GM23338 (cell line): ENCODE measurements at regions not wholly inside any gene's neighbourhood (a gene's known extent, or its start where the extent isn't known, plus 50 kb on each side); places are given as distances from the start of the nearest gene placed in this dataset.
A peak's percentile ranks its signal among the peaks of the same experiment; 100 is the strongest.

Experiments used
- ATAC-seq: fragments of 200-7000 bp; cut with Tn5 transposase; 3 replicates; pipeline ENCODE4 v1.9.1; 2020
- DNase-seq: peaks from one replicate; pipeline ENCODE4 v3.0.0-alpha.2; 2015; ENCODE audit warnings: low spot score
- H2AFZ ChIP-seq: fragments of 200-600 bp; sonication (generic); 2 replicates; pipeline ENCODE4 v1.8.0; 2016; ENCODE audit warnings: antibody characterized with exemption, mild to moderate bottlenecking, moderate library complexity
- H3F3A ChIP-seq: fragments of 200-600 bp; sonication (generic); replicated peaks from 2 replicates; pipeline ENCODE4 v1.8.0; 2017; ENCODE audit warnings: antibody characterized with exemption, mixed run types, low read depth
- H3K27ac ChIP-seq: fragments of 200-600 bp; sonication (generic); 2 replicates; pipeline ENCODE4 v1.6.1; 2016; ENCODE audit warnings: low read depth
- H3K27me3 ChIP-seq: fragments of 200-600 bp; sonication (generic); 2 replicates; pipeline ENCODE4 v1.8.0; 2016; ENCODE audit warnings: mild to moderate bottlenecking, mixed run types, moderate library complexity; ENCODE audit not compliant: insufficient read depth
- H3K36me3 ChIP-seq: fragments of 200-600 bp; sonication (generic); 2 replicates; pipeline ENCODE4 v1.8.0; 2016; ENCODE audit warnings: mild to moderate bottlenecking; ENCODE audit not compliant: insufficient read depth
- H3K4me1 ChIP-seq: fragments of 200-600 bp; sonication (generic); 2 replicates; pipeline ENCODE4 v1.8.0; 2016; ENCODE audit warnings: mild to moderate bottlenecking, moderate library complexity; ENCODE audit not compliant: insufficient read depth
- H3K4me2 ChIP-seq: fragments of 200-600 bp; sonication (generic); 2 replicates; pipeline ENCODE4 v1.7.1; 2017; ENCODE audit warnings: mixed run types
- H3K4me3 ChIP-seq: fragments of 200-600 bp; sonication (generic); 2 replicates; pipeline ENCODE4 v1.6.1; 2016; ENCODE audit warnings: mixed run types
- H3K79me2 ChIP-seq: fragments of 200-600 bp; sonication (generic); replicated peaks from 2 replicates; pipeline ENCODE4 v1.8.0; 2017; ENCODE audit warnings: mild to moderate bottlenecking; ENCODE audit not compliant: insufficient read depth
- H3K9me2 ChIP-seq: fragments of 200-600 bp; sonication (generic); 2 replicates; pipeline ENCODE4 v1.8.0; 2017; ENCODE audit not compliant: insufficient read depth
- H4K20me1 ChIP-seq: fragments of 200-600 bp; sonication (generic); replicated peaks from 2 replicates; pipeline ENCODE4 v1.8.0; 2017; ENCODE audit warnings: mild to moderate bottlenecking; ENCODE audit not compliant: insufficient read depth
- H3K27ac Mint-ChIP-seq: 2 replicates; pipeline ENCODE4 v1.8.0; 2020; ENCODE audit warnings: inconsistent platforms, mild to moderate bottlenecking, moderate library complexity, mixed read lengths
- H3K27me3 Mint-ChIP-seq: 3 replicates; pipeline ENCODE4 v1.8.0; 2022; ENCODE audit warnings: low read depth, mild to moderate bottlenecking, moderate library complexity, mixed read lengths, inconsistent platforms; ENCODE audit not compliant: insufficient read depth, poor library complexity
- H3K36me3 Mint-ChIP-seq: 3 replicates; pipeline ENCODE4 v1.8.0; 2021; ENCODE audit warnings: low read depth, mild to moderate bottlenecking, inconsistent platforms, moderate library complexity, mixed read lengths
- H3K4me1 Mint-ChIP-seq: 3 replicates; pipeline ENCODE4 v1.8.0; 2020; ENCODE audit warnings: mild to moderate bottlenecking, inconsistent platforms, mixed read lengths
- H3K4me3 Mint-ChIP-seq: 3 replicates; pipeline ENCODE4 v1.8.0; 2021; ENCODE audit warnings: moderate library complexity, mild to moderate bottlenecking, inconsistent platforms, mixed read lengths
- H3K9me3 Mint-ChIP-seq: 3 replicates; pipeline ENCODE4 v1.8.0; 2020; ENCODE audit warnings: moderate library complexity, mild to moderate bottlenecking, inconsistent platforms, mixed read lengths
- CREB1 ChIP-seq: fragments of 250-450 bp; sonication (Bioruptor Pico); IDR thresholded peaks from 2 replicates; pipeline ENCODE4 v1.5.0; 2020; ENCODE audit warnings: low read depth, mild to moderate bottlenecking, moderate library complexity
- EZH2 ChIP-seq: fragments of 200-600 bp; sonication (generic); IDR thresholded peaks from one replicate; pipeline ENCODE4 v1.8.0; 2017; ENCODE audit warnings: antibody characterized with exemption, mild to moderate bottlenecking, low read depth; ENCODE audit not compliant: unreplicated experiment
- EZH2phosphoT487 ChIP-seq: fragments of 200-600 bp; sonication (generic); IDR thresholded peaks from one replicate; pipeline ENCODE4 v1.8.1; 2018; ENCODE audit warnings: antibody characterized with exemption; ENCODE audit not compliant: unreplicated experiment
- JUNB ChIP-seq: IDR thresholded peaks from one replicate; pipeline ENCODE4 v1.6.1; 2016; ENCODE audit warnings: antibody characterized with exemption; ENCODE audit not compliant: unreplicated experiment
- NANOG ChIP-seq: IDR thresholded peaks from 2 replicates; pipeline ENCODE4 v1.6.1; 2016; ENCODE audit warnings: antibody characterized with exemption, borderline replicate concordance
- POLR2AphosphoS5 ChIP-seq: IDR thresholded peaks from 2 replicates; pipeline ENCODE4 v1.6.1; 2016; ENCODE audit warnings: antibody characterized with exemption, low read depth
- STAT1 ChIP-seq: IDR thresholded peaks from one replicate; pipeline ENCODE4 v1.6.1; 2016; ENCODE audit warnings: antibody characterized with exemption; ENCODE audit not compliant: unreplicated experiment
- ZNF114 ChIP-seq: fragments of 250-450 bp; sonication (Bioruptor Pico); IDR thresholded peaks from 2 replicates; pipeline ENCODE4 v1.5.0; 2020; ENCODE audit warnings: mild to moderate bottlenecking, moderate library complexity
- ZNF331 ChIP-seq: fragments of 250-450 bp; sonication (Bioruptor Pico); IDR thresholded peaks from 2 replicates; pipeline ENCODE4 v1.5.0; 2020; ENCODE audit warnings: low read depth, mild to moderate bottlenecking, moderate library complexity
- TF ChIP-seq, protein P1 (sequence below): fragments of 250-450 bp; sonication (Bioruptor Pico); IDR thresholded peaks from 2 replicates; pipeline ENCODE4 v1.5.0; 2020; ENCODE audit warnings: mild to moderate bottlenecking, moderate library complexity
- TF ChIP-seq, protein P2 (sequence below): IDR thresholded peaks from 2 replicates; pipeline ENCODE4 v1.6.1; 2016; ENCODE audit warnings: antibody characterized with exemption
- TF ChIP-seq, protein P3 (sequence below), 2 experiments: fragments of 200-600 bp in 1 of 2; sonication (generic) in 1 of 2; conservative IDR thresholded peaks; 2 replicates each; pipeline versions ENCODE4 v1.5.1 to v1.6.1; 2016 to 2017; ENCODE audit warnings: antibody characterized with exemption in 2 of 2, low read depth in 2 of 2, mild to moderate bottlenecking in 2 of 2, moderate library complexity in 1 of 2
- TF ChIP-seq, protein P4 (sequence below): IDR thresholded peaks from one replicate; pipeline ENCODE4 v1.6.1; 2018; ENCODE audit warnings: antibody characterized with exemption; ENCODE audit not compliant: unreplicated experiment

DNA sequence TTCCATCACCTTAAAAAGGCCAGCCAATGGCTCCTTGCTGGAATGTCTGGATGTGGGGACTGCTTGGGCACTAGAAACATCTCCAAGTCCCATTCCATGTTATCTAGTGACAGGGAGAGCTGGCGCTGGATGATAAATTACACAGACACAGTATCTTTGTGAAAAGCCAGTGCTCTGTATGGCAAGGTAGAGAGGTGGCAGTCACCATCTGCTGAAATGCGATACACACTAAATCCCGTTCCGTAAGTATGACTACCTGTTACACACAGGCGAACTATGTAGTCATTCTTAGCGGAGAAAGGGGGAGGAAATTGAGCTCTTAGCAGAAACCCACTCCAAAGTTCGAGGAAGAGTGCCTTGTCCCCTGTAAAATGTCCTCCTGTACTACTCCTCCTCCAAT lies 81.0 kb upstream of the MYOCD start:
- Histone ChIP-seq H2AFZ (peak overlapping the region; percentile 52; the same call in 1 of the 2 replicates), H3K4me3 (no peak overlapping the region), H3K27ac (no peak overlapping the region), H3K9me2 (no peaks in the 10 kb centered on the region), H3F3A (no peaks in the 10 kb centered on the region), H3K79me2 (no peaks in the 10 kb centered on the region), H3K4me2 (no peak overlapping the region), H3K36me3 (no peaks in the 10 kb centered on the region), H4K20me1 (no peaks in the 10 kb centered on the region), H3K27me3 (no peaks in the 10 kb centered on the region), H3K4me1 (no peaks in the 10 kb centered on the region)
- H3K4me3 Mint-ChIP-seq: no peak overlapping the region
- H3K27me3 Mint-ChIP-seq: peaks cover 3% of the 10 kb centered on the region
- ATAC-seq: no peak
- peaks cover 2% of the 10 kb centered on the region; the same call in 1 of the 3 replicates for H3K4me1 Mint-ChIP-seq
- TF ChIP-seq POLR2AphosphoS5 (no peak), CREB1 (CRISPR knock-in tag) (no peak), ZNF331 (no peak), STAT1 (no peak), JUNB (no peak), NANOG (no peak), EZH2phosphoT487 (no peak), ZNF114 (CRISPR knock-in tag) (no peak), EZH2 (no peak)
- TF ChIP-seq, protein P1, sequence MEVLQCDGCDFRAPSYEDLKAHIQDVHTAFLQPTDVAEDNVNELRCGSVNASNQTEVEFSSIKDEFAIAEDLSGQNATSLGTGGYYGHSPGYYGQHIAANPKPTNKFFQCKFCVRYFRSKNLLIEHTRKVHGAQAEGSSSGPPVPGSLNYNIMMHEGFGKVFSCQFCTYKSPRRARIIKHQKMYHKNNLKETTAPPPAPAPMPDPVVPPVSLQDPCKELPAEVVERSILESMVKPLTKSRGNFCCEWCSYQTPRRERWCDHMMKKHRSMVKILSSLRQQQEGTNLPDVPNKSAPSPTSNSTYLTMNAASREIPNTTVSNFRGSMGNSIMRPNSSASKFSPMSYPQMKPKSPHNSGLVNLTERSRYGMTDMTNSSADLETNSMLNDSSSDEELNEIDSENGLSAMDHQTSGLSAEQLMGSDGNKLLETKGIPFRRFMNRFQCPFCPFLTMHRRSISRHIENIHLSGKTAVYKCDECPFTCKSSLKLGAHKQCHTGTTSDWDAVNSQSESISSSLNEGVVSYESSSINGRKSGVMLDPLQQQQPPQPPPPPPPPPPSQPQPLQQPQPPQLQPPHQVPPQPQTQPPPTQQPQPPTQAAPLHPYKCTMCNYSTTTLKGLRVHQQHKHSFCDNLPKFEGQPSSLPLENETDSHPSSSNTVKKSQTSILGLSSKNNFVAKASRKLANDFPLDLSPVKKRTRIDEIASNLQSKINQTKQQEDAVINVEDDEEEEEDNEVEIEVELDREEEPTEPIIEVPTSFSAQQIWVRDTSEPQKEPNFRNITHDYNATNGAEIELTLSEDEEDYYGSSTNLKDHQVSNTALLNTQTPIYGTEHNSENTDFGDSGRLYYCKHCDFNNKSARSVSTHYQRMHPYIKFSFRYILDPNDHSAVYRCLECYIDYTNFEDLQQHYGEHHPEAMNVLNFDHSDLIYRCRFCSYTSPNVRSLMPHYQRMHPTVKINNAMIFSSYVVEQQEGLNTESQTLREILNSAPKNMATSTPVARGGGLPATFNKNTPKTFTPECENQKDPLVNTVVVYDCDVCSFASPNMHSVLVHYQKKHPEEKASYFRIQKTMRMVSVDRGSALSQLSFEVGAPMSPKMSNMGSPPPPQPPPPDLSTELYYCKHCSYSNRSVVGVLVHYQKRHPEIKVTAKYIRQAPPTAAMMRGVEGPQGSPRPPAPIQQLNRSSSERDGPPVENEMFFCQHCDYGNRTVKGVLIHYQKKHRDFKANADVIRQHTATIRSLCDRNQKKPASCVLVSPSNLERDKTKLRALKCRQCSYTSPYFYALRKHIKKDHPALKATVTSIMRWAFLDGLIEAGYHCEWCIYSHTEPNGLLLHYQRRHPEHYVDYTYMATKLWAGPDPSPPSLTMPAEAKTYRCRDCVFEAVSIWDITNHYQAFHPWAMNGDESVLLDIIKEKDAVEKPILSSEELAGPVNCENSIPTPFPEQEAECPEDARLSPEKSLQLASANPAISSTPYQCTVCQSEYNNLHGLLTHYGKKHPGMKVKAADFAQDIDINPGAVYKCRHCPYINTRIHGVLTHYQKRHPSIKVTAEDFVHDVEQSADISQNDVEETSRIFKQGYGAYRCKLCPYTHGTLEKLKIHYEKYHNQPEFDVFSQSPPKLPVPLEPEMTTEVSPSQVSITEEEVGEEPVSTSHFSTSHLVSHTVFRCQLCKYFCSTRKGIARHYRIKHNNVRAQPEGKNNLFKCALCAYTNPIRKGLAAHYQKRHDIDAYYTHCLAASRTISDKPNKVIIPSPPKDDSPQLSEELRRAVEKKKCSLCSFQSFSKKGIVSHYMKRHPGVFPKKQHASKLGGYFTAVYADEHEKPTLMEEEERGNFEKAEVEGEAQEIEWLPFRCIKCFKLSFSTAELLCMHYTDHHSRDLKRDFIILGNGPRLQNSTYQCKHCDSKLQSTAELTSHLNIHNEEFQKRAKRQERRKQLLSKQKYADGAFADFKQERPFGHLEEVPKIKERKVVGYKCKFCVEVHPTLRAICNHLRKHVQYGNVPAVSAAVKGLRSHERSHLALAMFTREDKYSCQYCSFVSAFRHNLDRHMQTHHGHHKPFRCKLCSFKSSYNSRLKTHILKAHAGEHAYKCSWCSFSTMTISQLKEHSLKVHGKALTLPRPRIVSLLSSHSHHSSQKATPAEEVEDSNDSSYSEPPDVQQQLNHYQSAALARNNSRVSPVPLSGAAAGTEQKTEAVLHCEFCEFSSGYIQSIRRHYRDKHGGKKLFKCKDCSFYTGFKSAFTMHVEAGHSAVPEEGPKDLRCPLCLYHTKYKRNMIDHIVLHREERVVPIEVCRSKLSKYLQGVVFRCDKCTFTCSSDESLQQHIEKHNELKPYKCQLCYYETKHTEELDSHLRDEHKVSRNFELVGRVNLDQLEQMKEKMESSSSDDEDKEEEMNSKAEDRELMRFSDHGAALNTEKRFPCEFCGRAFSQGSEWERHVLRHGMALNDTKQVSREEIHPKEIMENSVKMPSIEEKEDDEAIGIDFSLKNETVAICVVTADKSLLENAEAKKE: no peak
- TF ChIP-seq, protein P2, sequence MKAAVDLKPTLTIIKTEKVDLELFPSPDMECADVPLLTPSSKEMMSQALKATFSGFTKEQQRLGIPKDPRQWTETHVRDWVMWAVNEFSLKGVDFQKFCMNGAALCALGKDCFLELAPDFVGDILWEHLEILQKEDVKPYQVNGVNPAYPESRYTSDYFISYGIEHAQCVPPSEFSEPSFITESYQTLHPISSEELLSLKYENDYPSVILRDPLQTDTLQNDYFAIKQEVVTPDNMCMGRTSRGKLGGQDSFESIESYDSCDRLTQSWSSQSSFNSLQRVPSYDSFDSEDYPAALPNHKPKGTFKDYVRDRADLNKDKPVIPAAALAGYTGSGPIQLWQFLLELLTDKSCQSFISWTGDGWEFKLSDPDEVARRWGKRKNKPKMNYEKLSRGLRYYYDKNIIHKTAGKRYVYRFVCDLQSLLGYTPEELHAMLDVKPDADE: no peak
- TF ChIP-seq, protein P3, sequence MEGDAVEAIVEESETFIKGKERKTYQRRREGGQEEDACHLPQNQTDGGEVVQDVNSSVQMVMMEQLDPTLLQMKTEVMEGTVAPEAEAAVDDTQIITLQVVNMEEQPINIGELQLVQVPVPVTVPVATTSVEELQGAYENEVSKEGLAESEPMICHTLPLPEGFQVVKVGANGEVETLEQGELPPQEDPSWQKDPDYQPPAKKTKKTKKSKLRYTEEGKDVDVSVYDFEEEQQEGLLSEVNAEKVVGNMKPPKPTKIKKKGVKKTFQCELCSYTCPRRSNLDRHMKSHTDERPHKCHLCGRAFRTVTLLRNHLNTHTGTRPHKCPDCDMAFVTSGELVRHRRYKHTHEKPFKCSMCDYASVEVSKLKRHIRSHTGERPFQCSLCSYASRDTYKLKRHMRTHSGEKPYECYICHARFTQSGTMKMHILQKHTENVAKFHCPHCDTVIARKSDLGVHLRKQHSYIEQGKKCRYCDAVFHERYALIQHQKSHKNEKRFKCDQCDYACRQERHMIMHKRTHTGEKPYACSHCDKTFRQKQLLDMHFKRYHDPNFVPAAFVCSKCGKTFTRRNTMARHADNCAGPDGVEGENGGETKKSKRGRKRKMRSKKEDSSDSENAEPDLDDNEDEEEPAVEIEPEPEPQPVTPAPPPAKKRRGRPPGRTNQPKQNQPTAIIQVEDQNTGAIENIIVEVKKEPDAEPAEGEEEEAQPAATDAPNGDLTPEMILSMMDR (conservative IDR thresholded peaks at IDR 0.05; ENCODE audit: low read depth in 2 of 2): no peak
- TF ChIP-seq, protein P4, sequence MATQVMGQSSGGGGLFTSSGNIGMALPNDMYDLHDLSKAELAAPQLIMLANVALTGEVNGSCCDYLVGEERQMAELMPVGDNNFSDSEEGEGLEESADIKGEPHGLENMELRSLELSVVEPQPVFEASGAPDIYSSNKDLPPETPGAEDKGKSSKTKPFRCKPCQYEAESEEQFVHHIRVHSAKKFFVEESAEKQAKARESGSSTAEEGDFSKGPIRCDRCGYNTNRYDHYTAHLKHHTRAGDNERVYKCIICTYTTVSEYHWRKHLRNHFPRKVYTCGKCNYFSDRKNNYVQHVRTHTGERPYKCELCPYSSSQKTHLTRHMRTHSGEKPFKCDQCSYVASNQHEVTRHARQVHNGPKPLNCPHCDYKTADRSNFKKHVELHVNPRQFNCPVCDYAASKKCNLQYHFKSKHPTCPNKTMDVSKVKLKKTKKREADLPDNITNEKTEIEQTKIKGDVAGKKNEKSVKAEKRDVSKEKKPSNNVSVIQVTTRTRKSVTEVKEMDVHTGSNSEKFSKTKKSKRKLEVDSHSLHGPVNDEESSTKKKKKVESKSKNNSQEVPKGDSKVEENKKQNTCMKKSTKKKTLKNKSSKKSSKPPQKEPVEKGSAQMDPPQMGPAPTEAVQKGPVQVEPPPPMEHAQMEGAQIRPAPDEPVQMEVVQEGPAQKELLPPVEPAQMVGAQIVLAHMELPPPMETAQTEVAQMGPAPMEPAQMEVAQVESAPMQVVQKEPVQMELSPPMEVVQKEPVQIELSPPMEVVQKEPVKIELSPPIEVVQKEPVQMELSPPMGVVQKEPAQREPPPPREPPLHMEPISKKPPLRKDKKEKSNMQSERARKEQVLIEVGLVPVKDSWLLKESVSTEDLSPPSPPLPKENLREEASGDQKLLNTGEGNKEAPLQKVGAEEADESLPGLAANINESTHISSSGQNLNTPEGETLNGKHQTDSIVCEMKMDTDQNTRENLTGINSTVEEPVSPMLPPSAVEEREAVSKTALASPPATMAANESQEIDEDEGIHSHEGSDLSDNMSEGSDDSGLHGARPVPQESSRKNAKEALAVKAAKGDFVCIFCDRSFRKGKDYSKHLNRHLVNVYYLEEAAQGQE: no peak
- 0 out of 3 replicates have a peak, but pooled peaks cover 3% of the 10 kb centered on the region for H3K36me3 Mint-ChIP-seq
- H3K9me3 Mint-ChIP-seq: peaks cover 3% of the 10 kb centered on the region
- H3K27ac Mint-ChIP-seq: no peak overlapping the region
- no peak for DNase-seq
